ENCODE measurements at regions not wholly inside any gene's neighbourhood (a gene's known extent, or its start where the extent isn't known, plus 50 kb on each side); places are given as distances from the start of the nearest gene placed in this dataset.
A peak's percentile ranks its signal among the peaks of the same experiment; 100 is the strongest.

DNA sequence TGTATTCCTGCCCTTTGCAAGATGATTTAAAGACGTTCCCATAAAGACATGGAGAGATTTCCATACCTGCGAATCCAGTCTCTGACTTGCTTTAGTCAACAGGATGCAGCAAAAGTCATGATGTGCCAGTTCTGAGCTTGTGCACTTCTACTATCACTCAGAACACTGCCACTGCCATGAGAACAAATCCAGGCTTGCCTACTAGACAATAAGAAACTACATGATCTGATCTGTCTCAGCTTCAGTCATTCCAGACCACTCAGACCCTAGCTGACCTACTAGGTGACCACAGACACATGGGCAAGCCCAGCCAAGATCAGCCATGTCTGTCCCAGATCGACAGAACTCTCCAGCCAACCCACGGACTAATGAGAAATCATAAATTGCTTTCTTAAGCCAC is 219.2 kb downstream of the RRAGC start (continued):
- TF ChIP-seq GATAD2A (IDR thresholded peaks at IDR 0.05) = no peak
- no peak for TF ChIP-seq KHSRP (IDR thresholded peaks at IDR 0.05)

DNA sequence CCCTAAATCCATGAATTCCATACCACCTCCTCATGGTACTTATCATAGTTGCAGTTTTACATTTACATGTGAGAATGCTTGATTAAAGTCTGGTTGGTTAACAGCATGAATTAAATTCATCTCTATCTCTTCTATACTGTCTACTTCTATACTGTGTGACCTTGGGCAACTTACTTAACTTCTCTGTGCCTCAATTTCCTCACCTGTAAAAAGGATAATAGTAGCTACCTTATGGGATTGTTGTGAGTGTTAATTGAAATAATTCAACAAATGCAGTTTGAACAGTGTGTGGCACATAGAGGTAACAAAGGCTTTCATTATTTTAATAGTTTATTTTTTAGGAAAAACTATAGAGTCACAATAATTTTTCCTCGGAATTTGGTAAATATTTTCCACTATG is 231.3 kb downstream of the RRAGC start:
- no peaks in the 10 kb centered on the region for H4K20me1 ChIP-seq (replicated peaks; ENCODE audit: control insufficient read depth, insufficient read depth, low read length)
- WGBS (ENCODE audit: insufficient coverage, low coverage, missing lambda C conversion rate) = 7% methylated on average over 1 of the region's 1 CpG
- H3K4me2 ChIP-seq (ENCODE audit: insufficient read depth, low read length) = no peak overlapping the region
- H3K27me3 ChIP-seq (ENCODE audit: control insufficient read depth in 2 of 2, insufficient read depth in 2 of 2, low read length in 2 of 2) = peaks cover 2 to 32% of the 10 kb centered on the region in 2 experiments; a peak in 2 of 5 replicates
- in situ Hi-C loops (cut with MboI) = no loop called here
- peak; percentile 50 for TF ChIP-seq ZFP36 (IDR thresholded peaks at IDR 0.05; ENCODE audit: low read depth, low read length, partially characterized antibody)
- TF ChIP-seq RBM25 (IDR thresholded peaks at IDR 0.05; ENCODE audit: low read depth, low read length, severe bottlenecking) = peak; percentile 89
- no peak for TF ChIP-seq ELF2 (CRISPR knock-in tag; IDR thresholded peaks at IDR 0.05)
- TF ChIP-seq SRSF9 (IDR thresholded peaks at IDR 0.05; ENCODE audit: borderline replicate concordance, low read depth, low read length) = no peak
- TF ChIP-seq BCOR (IDR thresholded peaks at IDR 0.05) = peak; percentile 65
- TF ChIP-seq TAF9B (IDR thresholded peaks at IDR 0.05; ENCODE audit: partially characterized antibody) = no peak
- no peak overlapping the region for H3K4me3 ChIP-seq
- DNase-seq (ENCODE audit: extremely low read depth in 1 of 4, low spot score in 3 of 4) (no peak), ATAC-seq (no peak), FAIRE-seq (no peak)
- no peak overlapping the region for H3K9ac ChIP-seq (ENCODE audit: insufficient read depth in 1 of 2, low read depth in 2 of 2, low read length in 2 of 2)
- CTCF ChIA-PET (ENCODE audit: low intra/inter-chr PET ratio) = no interaction called here
- POLR2A ChIA-PET = no interaction called here
- H3K27ac ChIP-seq (ENCODE audit: extremely low read depth, low read depth, low read length) = no peak overlapping the region
- no peak overlapping the region for H2AFZ ChIP-seq (ENCODE audit: low read depth, low read length)
- H3K4me1 ChIP-seq (replicated peaks in 1 of 2; ENCODE audit: control insufficient read depth in 2 of 2, insufficient read depth in 2 of 2, low read length in 2 of 2) = no peaks in the 10 kb centered on the region
- H3K9me3 ChIP-seq (replicated peaks; ENCODE audit: control insufficient read depth, insufficient read depth, low read depth, low read length) = no peaks in the 10 kb centered on the region
- no peaks in the 10 kb centered on the region for H3K9me1 ChIP-seq (ENCODE audit: control insufficient read depth, insufficient read depth, low read length)
- intact Hi-C loops (cut with micrococcal nuclease) = no loop called here
- no peaks in the 10 kb centered on the region for H3K79me2 ChIP-seq (ENCODE audit: control insufficient read depth, insufficient read depth, low read length)
- H3K36me3 ChIP-seq (ENCODE audit: control insufficient read depth, insufficient read depth, low read length) = no peaks in the 10 kb centered on the region
- no TSS peak for BruUV-seq (replicated peaks)

Data from K562 (cell line).